ENCODE measurements at regions not wholly inside any gene's neighbourhood (a gene's known extent, or its start where the extent isn't known, plus 50 kb on each side); places are given as distances from the start of the nearest gene placed in this dataset.

DNA sequence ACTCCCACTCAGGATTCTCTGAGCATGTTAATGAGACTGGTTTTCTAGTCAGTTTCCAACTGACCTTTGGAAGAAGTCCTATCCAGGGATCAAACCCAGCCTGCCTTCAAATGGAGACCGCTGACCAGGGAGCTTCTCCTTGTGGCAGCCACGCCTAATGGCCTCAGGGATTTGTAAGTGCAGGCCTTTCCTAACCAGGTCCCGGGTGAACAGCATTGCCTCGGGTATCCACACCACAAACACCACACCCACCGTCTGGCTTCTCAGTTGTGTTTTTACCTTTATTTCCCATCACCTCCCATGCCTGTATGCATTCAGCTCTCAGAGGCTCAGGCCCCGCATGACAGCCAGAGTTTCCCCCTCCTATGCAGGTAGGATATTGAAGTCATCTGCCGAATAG is 406.3 kb upstream of the HS6ST1 start:
- Histone ChIP-seq H3K4me1 (ENCODE audit: control insufficient read depth in 4 of 4, insufficient read depth in 4 of 4, low read length in 3 of 4) (no peaks in the 10 kb centered on the region), H3K27me3 (ENCODE audit: control insufficient read depth in 4 of 4, insufficient read depth in 4 of 4, low read length in 3 of 4) (no peaks in the 10 kb centered on the region), H3K27ac (ENCODE audit: low read depth in 1 of 2, low read length in 2 of 2) (no peak overlapping the region), H3K9me3 (ENCODE audit: control insufficient read depth in 4 of 4, low read length in 3 of 4) (peaks cover 0 to 4% (median 0%) of the 10 kb centered on the region in 4 donors), H3K36me3 (ENCODE audit: control insufficient read depth in 4 of 4, insufficient read depth in 3 of 4, low read depth in 1 of 4, low read length in 3 of 4) (no peaks in the 10 kb centered on the region), H3K9ac (ENCODE audit: low read depth in 1 of 2, low read length in 2 of 2) (no peak overlapping the region), H3K4me3 (ENCODE audit: low read depth in 1 of 3, low read length in 3 of 3) (no peak overlapping the region)
- 93% methylated on average over 7 of the region's 7 CpGs for WGBS
- TF ChIP-seq RXRA (IDR thresholded peaks at IDR 0.05), result no peak
- no peak for TF ChIP-seq SP1 (IDR thresholded peaks at IDR 0.05)
- TF ChIP-seq EGR1 (IDR thresholded peaks at IDR 0.05; ENCODE audit: low read depth in 2 of 2), result no peak
- no peak for DNase-seq (ENCODE audit: low spot score)

GRCh38 chr2:128726236-128726635 is 407.6 kb upstream of the HS6ST1 start:
- Histone ChIP-seq H3K27me3 (ENCODE audit: control insufficient read depth in 4 of 4, insufficient read depth in 4 of 4, low read length in 3 of 4) (no peaks in the 10 kb centered on the region), H3K36me3 (ENCODE audit: control insufficient read depth in 4 of 4, insufficient read depth in 3 of 4, low read depth in 1 of 4, low read length in 3 of 4) (no peaks in the 10 kb centered on the region)
- 91% methylated on average over 2 of the region's 2 CpGs for WGBS

More at GRCh38 chr2:128726236-128726635, 407.6 kb upstream of the HS6ST1 start:
- TF ChIP-seq YY1 (IDR thresholded peaks at IDR 0.05) (no peak), NR2F2 (IDR thresholded peaks at IDR 0.05) (no peak), RAD21 (IDR thresholded peaks at IDR 0.05) (no peak), TAF1 (conservative IDR thresholded peaks at IDR 0.05) (no peak), ATF3 (IDR thresholded peaks at IDR 0.05) (no peak), SP1 (IDR thresholded peaks at IDR 0.05) (no peak), JUND (IDR thresholded peaks at IDR 0.05) (no peak), CTCF (IDR thresholded peaks at IDR 0.05; ENCODE audit: low read depth, low read length, missing input control) (no peak), HNF4G (IDR thresholded peaks at IDR 0.05) (no peak), HNF4A (conservative IDR thresholded peaks at IDR 0.05) (no peak), EGR1 (IDR thresholded peaks at IDR 0.05; ENCODE audit: low read depth in 2 of 2) (no peak), GABPA (IDR thresholded peaks at IDR 0.05 in 1 of 2, conservative IDR thresholded peaks at IDR 0.05 in 1 of 2) (no peak)
- TF ChIP-seq, protein P1, sequence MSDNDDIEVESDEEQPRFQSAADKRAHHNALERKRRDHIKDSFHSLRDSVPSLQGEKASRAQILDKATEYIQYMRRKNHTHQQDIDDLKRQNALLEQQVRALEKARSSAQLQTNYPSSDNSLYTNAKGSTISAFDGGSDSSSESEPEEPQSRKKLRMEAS (IDR thresholded peaks at IDR 0.05), result no peak
- TF ChIP-seq, protein P2, sequence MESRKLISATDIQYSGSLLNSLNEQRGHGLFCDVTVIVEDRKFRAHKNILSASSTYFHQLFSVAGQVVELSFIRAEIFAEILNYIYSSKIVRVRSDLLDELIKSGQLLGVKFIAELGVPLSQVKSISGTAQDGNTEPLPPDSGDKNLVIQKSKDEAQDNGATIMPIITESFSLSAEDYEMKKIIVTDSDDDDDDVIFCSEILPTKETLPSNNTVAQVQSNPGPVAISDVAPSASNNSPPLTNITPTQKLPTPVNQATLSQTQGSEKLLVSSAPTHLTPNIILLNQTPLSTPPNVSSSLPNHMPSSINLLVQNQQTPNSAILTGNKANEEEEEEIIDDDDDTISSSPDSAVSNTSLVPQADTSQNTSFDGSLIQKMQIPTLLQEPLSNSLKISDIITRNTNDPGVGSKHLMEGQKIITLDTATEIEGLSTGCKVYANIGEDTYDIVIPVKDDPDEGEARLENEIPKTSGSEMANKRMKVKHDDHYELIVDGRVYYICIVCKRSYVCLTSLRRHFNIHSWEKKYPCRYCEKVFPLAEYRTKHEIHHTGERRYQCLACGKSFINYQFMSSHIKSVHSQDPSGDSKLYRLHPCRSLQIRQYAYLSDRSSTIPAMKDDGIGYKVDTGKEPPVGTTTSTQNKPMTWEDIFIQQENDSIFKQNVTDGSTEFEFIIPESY (IDR thresholded peaks at IDR 0.05), result no peak
- TF ChIP-seq, protein P3, sequence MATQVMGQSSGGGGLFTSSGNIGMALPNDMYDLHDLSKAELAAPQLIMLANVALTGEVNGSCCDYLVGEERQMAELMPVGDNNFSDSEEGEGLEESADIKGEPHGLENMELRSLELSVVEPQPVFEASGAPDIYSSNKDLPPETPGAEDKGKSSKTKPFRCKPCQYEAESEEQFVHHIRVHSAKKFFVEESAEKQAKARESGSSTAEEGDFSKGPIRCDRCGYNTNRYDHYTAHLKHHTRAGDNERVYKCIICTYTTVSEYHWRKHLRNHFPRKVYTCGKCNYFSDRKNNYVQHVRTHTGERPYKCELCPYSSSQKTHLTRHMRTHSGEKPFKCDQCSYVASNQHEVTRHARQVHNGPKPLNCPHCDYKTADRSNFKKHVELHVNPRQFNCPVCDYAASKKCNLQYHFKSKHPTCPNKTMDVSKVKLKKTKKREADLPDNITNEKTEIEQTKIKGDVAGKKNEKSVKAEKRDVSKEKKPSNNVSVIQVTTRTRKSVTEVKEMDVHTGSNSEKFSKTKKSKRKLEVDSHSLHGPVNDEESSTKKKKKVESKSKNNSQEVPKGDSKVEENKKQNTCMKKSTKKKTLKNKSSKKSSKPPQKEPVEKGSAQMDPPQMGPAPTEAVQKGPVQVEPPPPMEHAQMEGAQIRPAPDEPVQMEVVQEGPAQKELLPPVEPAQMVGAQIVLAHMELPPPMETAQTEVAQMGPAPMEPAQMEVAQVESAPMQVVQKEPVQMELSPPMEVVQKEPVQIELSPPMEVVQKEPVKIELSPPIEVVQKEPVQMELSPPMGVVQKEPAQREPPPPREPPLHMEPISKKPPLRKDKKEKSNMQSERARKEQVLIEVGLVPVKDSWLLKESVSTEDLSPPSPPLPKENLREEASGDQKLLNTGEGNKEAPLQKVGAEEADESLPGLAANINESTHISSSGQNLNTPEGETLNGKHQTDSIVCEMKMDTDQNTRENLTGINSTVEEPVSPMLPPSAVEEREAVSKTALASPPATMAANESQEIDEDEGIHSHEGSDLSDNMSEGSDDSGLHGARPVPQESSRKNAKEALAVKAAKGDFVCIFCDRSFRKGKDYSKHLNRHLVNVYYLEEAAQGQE (IDR thresholded peaks at IDR 0.05), result no peak
- no peaks in the 10 kb centered on the region for H3K4me1 ChIP-seq (ENCODE audit: control insufficient read depth in 4 of 4, insufficient read depth in 4 of 4, low read length in 3 of 4)
- H3K9me3 ChIP-seq (ENCODE audit: control insufficient read depth in 4 of 4, low read length in 3 of 4), result peaks cover 0 to 4% (median 0%) of the 10 kb centered on the region in 4 donors
- no peak overlapping the region for H3K27ac ChIP-seq (ENCODE audit: low read depth in 1 of 2, low read length in 2 of 2)
- no peak for DNase-seq (ENCODE audit: low spot score)
- no peak overlapping the region for H3K9ac ChIP-seq (ENCODE audit: low read depth in 1 of 2, low read length in 2 of 2)
- no peak overlapping the region for H3K4me3 ChIP-seq (ENCODE audit: low read depth in 1 of 3, low read length in 3 of 3)

Measured in liver (tissue), 8 donors.